Osteoblast (primary cell): ENCODE measurements at regions not wholly inside any gene's neighbourhood (a gene's known extent, or its start where the extent isn't known, plus 50 kb on each side); places are given as distances from the start of the nearest gene placed in this dataset.

Source experiments
- DNase-seq: peaks from one replicate; pipeline ENCODE4 v3.0.0; 2011; ENCODE audit warnings: low spot score, mixed read lengths; ENCODE audit not compliant: insufficient read length; ENCODE audit errors: missing footprints
- H2AFZ ChIP-seq: 2 replicates; pipeline ENCODE4 v1.6.0; 2011; ENCODE audit warnings: mild to moderate bottlenecking, low read length
- H3K27ac ChIP-seq: 2 replicates; pipeline ENCODE4 v1.5.1; 2011; ENCODE audit warnings: mild to moderate bottlenecking, low read depth, low read length, moderate library complexity
- H3K27me3 ChIP-seq: 2 replicates; pipeline ENCODE4 v1.6.0; 2012; ENCODE audit warnings: mild to moderate bottlenecking, control low read depth, inconsistent platforms, low read length, moderate library complexity; ENCODE audit not compliant: insufficient read depth
- H3K36me3 ChIP-seq: 2 replicates; pipeline ENCODE4 v1.5.1; 2011; ENCODE audit warnings: mild to moderate bottlenecking, low read length, control low read depth, moderate library complexity; ENCODE audit not compliant: insufficient read depth
- H3K4me1 ChIP-seq: 2 replicates; pipeline ENCODE4 v1.5.1; 2011; ENCODE audit warnings: mild to moderate bottlenecking, low read length, control low read depth, moderate library complexity; ENCODE audit not compliant: insufficient read depth
- H3K4me2 ChIP-seq: 2 replicates; pipeline ENCODE4 v1.6.0; 2011; ENCODE audit warnings: mild to moderate bottlenecking, low read length; ENCODE audit not compliant: insufficient read depth
- H3K4me3 ChIP-seq: fragments of 200-600 bp; sonication (generic); 3 replicates; pipeline ENCODE4 v1.5.1; 2012; ENCODE audit warnings: mild to moderate bottlenecking, low read length, inconsistent platforms; ENCODE audit not compliant: insufficient read depth
- H3K79me2 ChIP-seq: 2 replicates; pipeline ENCODE4 v1.6.0; 2012; ENCODE audit warnings: mild to moderate bottlenecking, low read length, control low read depth, inconsistent platforms; ENCODE audit not compliant: insufficient read depth
- H3K9me3 ChIP-seq: 2 replicates; pipeline ENCODE4 v1.5.1; 2011; ENCODE audit warnings: low read depth, low read length, control low read depth
- H4K20me1 ChIP-seq: 2 replicates; pipeline ENCODE4 v1.6.0; 2012; ENCODE audit warnings: mild to moderate bottlenecking, low read length, control low read depth; ENCODE audit not compliant: insufficient read depth
- CTCF ChIP-seq: IDR thresholded peaks from 2 replicates; pipeline ENCODE4 v1.5.1; 2011; ENCODE audit warnings: mild to moderate bottlenecking, low read depth, low read length, moderate library complexity; ENCODE audit errors: extremely low read depth

- Histone ChIP-seq H3K27me3 (no peaks in the 10 kb centered on the region), H3K4me2 (no peak overlapping the region), H3K36me3 (no peaks in the 10 kb centered on the region), H3K27ac (no peak overlapping the region), H3K79me2 (no peaks in the 10 kb centered on the region), H2AFZ (no peak overlapping the region), H3K4me1 (no peaks in the 10 kb centered on the region), H3K4me3 (no peak overlapping the region), H3K9me3 (no peaks in the 10 kb centered on the region), H4K20me1 (no peaks in the 10 kb centered on the region)
- TF ChIP-seq CTCF = no peak
- DNase-seq = no peak
These were observed 64.5 kb upstream of the LSM6 start for GRCh38 chr4:146110871-146111485.

GRCh38 chr4:146108756-146109155 lies 66.8 kb upstream of the LSM6 start:
- H3K79me2 ChIP-seq = no peaks in the 10 kb centered on the region
- DNase-seq = no peak

GRCh38 chr4:146107587-146108240 lies 67.8 kb upstream of the LSM6 start:
- Histone ChIP-seq H3K36me3 (no peaks in the 10 kb centered on the region), H3K79me2 (no peaks in the 10 kb centered on the region), H3K4me3 (no peak overlapping the region), H3K27me3 (no peaks in the 10 kb centered on the region), H2AFZ (no peak overlapping the region), H4K20me1 (no peaks in the 10 kb centered on the region), H3K9me3 (no peaks in the 10 kb centered on the region), H3K27ac (no peak overlapping the region), H3K4me2 (no peak overlapping the region), H3K4me1 (no peaks in the 10 kb centered on the region)
- DNase-seq = no peak
- no peak for TF ChIP-seq CTCF

More at GRCh38 chr4:146108756-146109155, 66.8 kb upstream of the LSM6 start:
- no peaks in the 10 kb centered on the region for H3K4me1 ChIP-seq
- no peak overlapping the region for H3K27ac ChIP-seq
- no peak overlapping the region for H2AFZ ChIP-seq
- TF ChIP-seq CTCF = no peak
- H3K4me3 ChIP-seq = no peak overlapping the region
- H3K9me3 ChIP-seq = no peaks in the 10 kb centered on the region
- H3K36me3 ChIP-seq = no peaks in the 10 kb centered on the region
- no peaks in the 10 kb centered on the region for H3K27me3 ChIP-seq
- no peak overlapping the region for H3K4me2 ChIP-seq
- no peaks in the 10 kb centered on the region for H4K20me1 ChIP-seq

- Histone ChIP-seq H3K4me2 (no peak overlapping the region), H2AFZ (no peak overlapping the region), H3K4me1 (no peaks in the 10 kb centered on the region), H3K36me3 (no peaks in the 10 kb centered on the region), H3K27me3 (no peaks in the 10 kb centered on the region), H3K9me3 (no peaks in the 10 kb centered on the region), H3K27ac (no peak overlapping the region), H4K20me1 (no peaks in the 10 kb centered on the region), H3K79me2 (no peaks in the 10 kb centered on the region), H3K4me3 (no peak overlapping the region)
- TF ChIP-seq CTCF = no peak
- no peak for DNase-seq
These were observed 70.1 kb upstream of the LSM6 start for GRCh38 chr4:146105464-146105863.
